Mesenchymal stem cell (in vitro differentiated cells and primary cell): ENCODE measurements at regions not wholly inside any gene's neighbourhood (a gene's known extent, or its start where the extent isn't known, plus 50 kb on each side); places are given as distances from the start of the nearest gene placed in this dataset.

ENCODE experiments used
- DNase-seq: peaks from one replicate; pipeline ENCODE4 v3.0.0-alpha.2; 2013
- H2AFZ ChIP-seq: one replicate; pipeline ENCODE4 v1.6.1; 2013; ENCODE audit warnings: low read depth, mild to moderate bottlenecking, control low read depth, inconsistent platforms, low read length, moderate library complexity
- H2AK5ac ChIP-seq: 2 replicates; pipeline ENCODE4 v1.6.1; 2013; ENCODE audit warnings: low read length, moderate library complexity, mild to moderate bottlenecking, inconsistent platforms; ENCODE audit not compliant: severe bottlenecking
- H2BK120ac ChIP-seq: one replicate; pipeline ENCODE4 v1.6.1; 2013; ENCODE audit warnings: low read depth, mild to moderate bottlenecking, inconsistent platforms, low read length, moderate library complexity
- H2BK12ac ChIP-seq, 2 experiments: one replicate each; pipeline ENCODE4 v1.6.1; 2013; ENCODE audit warnings: inconsistent platforms in 2 of 2, low read length in 2 of 2, mild to moderate bottlenecking in 2 of 2, moderate library complexity in 2 of 2, control low read depth in 1 of 2
- H2BK15ac ChIP-seq: one replicate; pipeline ENCODE4 v1.6.1; 2013; ENCODE audit warnings: mild to moderate bottlenecking, low read depth, inconsistent platforms; ENCODE audit not compliant: poor library complexity, severe bottlenecking
- H2BK5ac ChIP-seq: 2 replicates; pipeline ENCODE4 v1.6.1; 2013; ENCODE audit warnings: low read depth, mild to moderate bottlenecking, low read length, control low read depth, inconsistent platforms; ENCODE audit not compliant: poor library complexity, severe bottlenecking
- H3K14ac ChIP-seq, 2 experiments: one replicate each; pipeline ENCODE4 v1.6.1; 2013; ENCODE audit warnings: inconsistent platforms in 2 of 2, low read length in 2 of 2, control low read depth in 1 of 2, mild to moderate bottlenecking in 1 of 2, moderate library complexity in 1 of 2
- H3K18ac ChIP-seq, 2 experiments: one replicate each; pipeline ENCODE4 v1.6.1; 2013; ENCODE audit warnings: inconsistent platforms in 2 of 2, low read length in 2 of 2, control low read depth in 1 of 2, low read depth in 1 of 2, mild to moderate bottlenecking in 1 of 2
- H3K23ac ChIP-seq, 2 experiments: one replicate each; pipeline ENCODE4 v1.6.1; 2013; ENCODE audit warnings: inconsistent platforms in 2 of 2, low read length in 2 of 2, mild to moderate bottlenecking in 2 of 2, moderate library complexity in 2 of 2, control low read depth in 1 of 2
- H3K27ac ChIP-seq: 2 replicates; pipeline ENCODE4 v1.5.1; 2013; ENCODE audit warnings: mild to moderate bottlenecking, moderate library complexity, low read length, control low read depth, inconsistent platforms; ENCODE audit not compliant: poor library complexity, severe bottlenecking
- H3K27me3 ChIP-seq, 2 experiments: 2 replicates each; pipeline versions ENCODE4 v1.6.1 to v1.7.0; 2013; ENCODE audit warnings: low read length in 2 of 2, mild to moderate bottlenecking in 2 of 2, moderate library complexity in 2 of 2, control low read depth in 1 of 2, inconsistent platforms in 1 of 2; ENCODE audit not compliant: control insufficient read depth in 1 of 2, insufficient read depth in 1 of 2
- H3K36me3 ChIP-seq, 2 experiments: 2 replicates each; pipeline versions ENCODE4 v1.6.1 to v1.7.0; 2013; ENCODE audit warnings: low read length in 2 of 2, control low read depth in 1 of 2, inconsistent platforms in 1 of 2, low read depth in 1 of 2, mild to moderate bottlenecking in 1 of 2; ENCODE audit not compliant: insufficient read depth in 2 of 2, control insufficient read depth in 1 of 2
- H3K4ac ChIP-seq, 2 experiments: one replicate each; pipeline ENCODE4 v1.6.1; 2013; ENCODE audit warnings: inconsistent platforms in 2 of 2, low read length in 2 of 2, mild to moderate bottlenecking in 2 of 2, moderate library complexity in 2 of 2, control low read depth in 1 of 2, low read depth in 1 of 2
- H3K4me1 ChIP-seq: 2 replicates; pipeline ENCODE4 v1.6.1; 2013; ENCODE audit warnings: low read depth, low read length, control low read depth; ENCODE audit not compliant: control insufficient read depth, insufficient read depth
- H3K4me2 ChIP-seq: 2 replicates; pipeline ENCODE4 v1.6.1; 2013; ENCODE audit warnings: low read length, mild to moderate bottlenecking, inconsistent platforms; ENCODE audit not compliant: poor library complexity, severe bottlenecking
- H3K4me3 ChIP-seq, 2 experiments: 2 replicates each; pipeline versions ENCODE4 v1.5.1 to v1.7.0; 2013; ENCODE audit warnings: low read length in 2 of 2, mild to moderate bottlenecking in 2 of 2, control low read depth in 1 of 2, low read depth in 1 of 2; ENCODE audit not compliant: insufficient read depth in 1 of 2
- H3K79me1 ChIP-seq: replicated peaks from 2 replicates; pipeline ENCODE4 v1.6.1; 2013; ENCODE audit warnings: mild to moderate bottlenecking, control low read depth, low read length, inconsistent platforms; ENCODE audit not compliant: poor library complexity, severe bottlenecking
- H3K9ac ChIP-seq: 2 replicates; pipeline ENCODE4 v1.7.0; 2013; ENCODE audit warnings: mild to moderate bottlenecking, low read length, moderate library complexity
- H3K9me3 ChIP-seq: 2 replicates; pipeline ENCODE4 v1.7.0; 2013; ENCODE audit warnings: mild to moderate bottlenecking, low read length; ENCODE audit not compliant: control insufficient read depth
- H4K8ac ChIP-seq: one replicate; pipeline ENCODE4 v1.6.1; 2013; ENCODE audit warnings: inconsistent platforms, mild to moderate bottlenecking, low read length, moderate library complexity
- H4K91ac ChIP-seq: one replicate; pipeline ENCODE4 v1.6.1; 2013; ENCODE audit warnings: mild to moderate bottlenecking, low read length, inconsistent platforms
- WGBS: methylation state at CpG from one replicate; pipeline ENCODE4 v1.1.7; 2013; ENCODE audit warnings: mixed read lengths; 5-methylcytosine and 5-hydroxymethylcytosine counted together

DNA sequence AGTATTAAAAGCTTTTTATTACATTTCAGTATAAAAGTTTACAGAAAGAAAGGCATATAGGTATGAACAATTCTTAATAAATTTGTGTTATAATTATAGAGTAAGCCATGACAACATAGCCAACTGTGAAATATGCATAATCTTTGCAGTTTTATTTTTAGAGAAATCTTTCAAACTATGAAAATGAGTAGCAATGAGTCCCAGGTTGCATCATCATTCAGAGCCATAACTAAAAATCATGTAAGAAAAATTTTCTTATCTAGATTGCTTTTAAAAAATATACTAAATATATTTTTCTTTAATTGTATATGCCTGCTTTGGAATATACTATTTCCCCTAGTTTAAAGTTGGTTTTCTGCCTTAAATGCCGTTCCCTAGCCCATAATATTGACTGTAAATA lies 54.8 kb upstream of the NAF1 start:
- Histone ChIP-seq H3K4me3 (no peak overlapping the region), H3K9ac (no peak overlapping the region), H3K36me3 (no peaks in the 10 kb centered on the region), H3K79me1 (no peaks in the 10 kb centered on the region), H2BK5ac (no peak overlapping the region), H2BK15ac (no peak overlapping the region), H3K4me1 (no peaks in the 10 kb centered on the region), H3K14ac (no peak overlapping the region), H2BK120ac (no peak overlapping the region), H4K8ac (no peak overlapping the region), H3K9me3 (peaks cover 3% of the 10 kb centered on the region), H2AK5ac (no peak overlapping the region), H3K27ac (no peak overlapping the region), H3K23ac (no peak overlapping the region), H2AFZ (no peak overlapping the region), H3K27me3 (peaks cover 0 to 3% of the 10 kb centered on the region in 2 experiments), H3K4ac (no peak overlapping the region), H2BK12ac (no peak overlapping the region), H4K91ac (no peak overlapping the region), H3K18ac (no peak overlapping the region), H3K4me2 (no peak overlapping the region)
- WGBS: no CpG with 5 or more reads among the region's 1 CpG
- DNase-seq: no peak

DNA sequence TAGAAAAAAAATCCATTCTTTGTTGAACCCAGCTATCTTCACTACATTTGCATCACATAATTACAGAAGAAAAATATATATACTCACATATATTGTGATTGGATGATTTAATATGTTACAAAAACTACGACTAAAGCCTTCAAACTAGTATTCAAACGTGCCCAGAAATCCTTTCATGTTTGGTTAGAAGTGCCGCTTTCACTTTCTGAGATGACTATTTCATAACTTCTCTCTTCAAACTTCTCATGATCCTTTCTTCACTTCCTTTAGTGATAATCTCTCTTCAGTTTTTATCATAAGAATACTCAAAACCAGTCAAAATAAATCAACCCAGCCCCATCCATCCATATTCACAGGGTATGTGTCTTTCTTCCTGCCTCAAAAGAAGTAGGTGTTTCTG lies 50.8 kb upstream of the NAF1 start:
- H3K14ac ChIP-seq: no peak overlapping the region
- H3K9ac ChIP-seq: no peak overlapping the region
- no peak overlapping the region for H2BK12ac ChIP-seq
- H2AK5ac ChIP-seq: no peak overlapping the region
- H2BK15ac ChIP-seq: no peak overlapping the region
- no peak overlapping the region for H4K91ac ChIP-seq
- H3K18ac ChIP-seq: no peak overlapping the region
- no peak overlapping the region for H3K4me3 ChIP-seq
- H3K36me3 ChIP-seq: no peaks in the 10 kb centered on the region
- no peak overlapping the region for H3K23ac ChIP-seq
- peaks cover 0 to 3% of the 10 kb centered on the region in 2 experiments for H3K27me3 ChIP-seq
- no peak overlapping the region for H3K27ac ChIP-seq
- WGBS: 86% methylated on average over 3 of the region's 3 CpGs
- H3K4me1 ChIP-seq: no peaks in the 10 kb centered on the region
- no peaks in the 10 kb centered on the region for H3K79me1 ChIP-seq
- H2BK5ac ChIP-seq: no peak overlapping the region
- H3K4me2 ChIP-seq: no peak overlapping the region
- no peak overlapping the region for H4K8ac ChIP-seq
- no peak overlapping the region for H2AFZ ChIP-seq
- no peak for DNase-seq
- H3K9me3 ChIP-seq: peaks cover 3% of the 10 kb centered on the region
- no peak overlapping the region for H2BK120ac ChIP-seq
- no peak overlapping the region for H3K4ac ChIP-seq
